Endodermal cell (in vitro differentiated cells): ENCODE measurements at regions not wholly inside any gene's neighbourhood (a gene's known extent, or its start where the extent isn't known, plus 50 kb on each side); places are given as distances from the start of the nearest gene placed in this dataset.

Experiments used
- DNase-seq: peaks from one replicate; pipeline ENCODE4 v3.0.0-alpha.2; 2017
- H3K27ac ChIP-seq: 2 replicates; pipeline ENCODE4 v1.5.1; 2013; ENCODE audit warnings: mild to moderate bottlenecking, low read depth, low read length, moderate library complexity
- H3K27me3 ChIP-seq: 2 replicates; pipeline ENCODE4 v1.6.1; 2013; ENCODE audit warnings: mild to moderate bottlenecking, low read length, moderate library complexity; ENCODE audit not compliant: insufficient read depth, control insufficient read depth, poor library complexity, severe bottlenecking
- H3K36me3 ChIP-seq: 2 replicates; pipeline ENCODE4 v1.7.0; 2013; ENCODE audit warnings: mild to moderate bottlenecking, low read length, moderate library complexity; ENCODE audit not compliant: control insufficient read depth, insufficient read depth
- H3K4me1 ChIP-seq: one replicate; pipeline ENCODE4 v1.7.0; 2013; ENCODE audit warnings: low read length; ENCODE audit not compliant: control insufficient read depth, insufficient read depth
- H3K4me3 ChIP-seq: 2 replicates; pipeline ENCODE4 v1.5.1; 2013; ENCODE audit warnings: mild to moderate bottlenecking, low read length, moderate library complexity
- H3K9ac ChIP-seq: 2 replicates; pipeline ENCODE4 v1.6.1; 2013; ENCODE audit warnings: mild to moderate bottlenecking, low read length, moderate library complexity; ENCODE audit not compliant: poor library complexity, severe bottlenecking; ENCODE audit errors: extremely low read depth
- H3K9me3 ChIP-seq: 2 replicates; pipeline ENCODE4 v1.6.1; 2013; ENCODE audit warnings: mild to moderate bottlenecking, low read length, moderate library complexity; ENCODE audit not compliant: control insufficient read depth
- H3K27ac Mint-ChIP-seq: 2 replicates; pipeline ENCODE4 v1.8.0; 2020; ENCODE audit warnings: mixed read lengths
- H3K27me3 Mint-ChIP-seq: 2 replicates; pipeline ENCODE4 v1.8.0; 2021; ENCODE audit warnings: mild to moderate bottlenecking, mixed read lengths; ENCODE audit not compliant: insufficient read depth
- H3K36me3 Mint-ChIP-seq: 2 replicates; pipeline ENCODE4 v1.8.0; 2020; ENCODE audit warnings: low read depth, mixed read lengths
- H3K4me1 Mint-ChIP-seq: 2 replicates; pipeline ENCODE4 v1.8.0; 2020; ENCODE audit warnings: mixed read lengths
- H3K4me3 Mint-ChIP-seq: 2 replicates; pipeline ENCODE4 v1.8.0; 2020; ENCODE audit warnings: mild to moderate bottlenecking, moderate library complexity, mixed read lengths
- H3K9me3 Mint-ChIP-seq: 2 replicates; pipeline ENCODE4 v1.8.0; 2020; ENCODE audit warnings: mild to moderate bottlenecking, mixed read lengths
- CTCF ChIP-seq: fragments of 200-600 bp; sonication (generic); conservative IDR thresholded peaks from 2 replicates; pipeline ENCODE4 v1.5.0; 2021; ENCODE audit warnings: antibody characterized with exemption, mild to moderate bottlenecking
- WGBS, 2 experiments: methylation state at CpG; one replicate each; pipeline versions ENCODE4 v1.1.5 to v1.1.7; 2013; ENCODE audit warnings: missing lambda C conversion rate in 2 of 2, mixed read lengths in 1 of 2; ENCODE audit not compliant: insufficient coverage in 1 of 2, insufficient read length in 1 of 2; 5-methylcytosine and 5-hydroxymethylcytosine counted together

DNA sequence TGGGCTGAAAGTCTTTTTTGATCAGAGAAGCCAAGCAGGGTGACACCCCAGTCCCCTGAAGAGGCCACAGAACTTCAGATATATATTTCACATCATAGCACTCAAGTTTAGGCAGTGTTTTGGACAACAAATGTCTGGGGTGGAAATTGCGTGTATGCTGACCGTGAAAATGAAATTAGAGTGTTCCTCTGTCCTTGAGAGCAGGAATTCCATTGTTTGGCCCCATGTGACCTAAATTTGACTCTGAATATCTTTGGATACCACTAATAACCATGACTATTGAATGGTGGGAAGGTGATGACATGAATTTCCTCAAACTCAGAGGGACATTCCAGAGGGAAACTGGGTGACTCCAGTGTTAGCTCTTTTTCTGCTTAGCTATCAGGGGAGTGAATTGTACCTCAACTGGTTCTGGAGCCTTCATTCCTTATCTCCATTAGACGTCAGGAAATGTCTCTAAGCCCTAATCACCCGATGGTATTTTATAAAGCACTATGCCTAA, 263.5 kb upstream of the RASGRP1 start:
- no peak overlapping the region for H3K4me3 Mint-ChIP-seq

DNA sequence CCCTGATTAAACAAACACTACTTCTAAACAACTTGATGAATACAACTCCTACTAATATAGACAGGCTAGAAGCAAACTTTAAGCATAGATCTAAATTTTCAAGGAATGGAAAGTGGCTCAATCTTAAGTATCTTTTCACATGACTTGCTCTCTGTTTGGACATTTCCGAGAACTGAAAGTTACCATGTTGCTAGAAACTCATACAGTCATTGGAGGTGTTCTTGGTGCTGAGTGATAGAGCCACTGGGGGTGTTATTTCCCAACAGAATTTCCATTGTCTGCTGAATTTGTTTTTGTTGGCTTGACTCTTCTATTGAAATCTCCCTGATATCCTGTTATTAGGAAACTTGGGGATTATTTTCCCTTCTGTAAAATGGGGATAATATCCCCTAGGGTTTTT, 264.5 kb upstream of the RASGRP1 start:
- Mint-ChIP-seq H3K9me3 (peaks cover 12% of the 10 kb centered on the region), H3K4me3 (no peak overlapping the region), H3K27me3 (peaks cover 5% of the 10 kb centered on the region), H3K4me1 (no peaks in the 10 kb centered on the region), H3K36me3 (no peaks in the 10 kb centered on the region), H3K27ac (no peak overlapping the region)
- no peaks in the 10 kb centered on the region for H3K27me3 ChIP-seq
- H3K27ac ChIP-seq, result no peak overlapping the region
- no peak overlapping the region for H3K4me3 ChIP-seq
- H3K9ac ChIP-seq, result no peak overlapping the region
- WGBS, 2 experiments, result 100% methylated on average over 1 of the region's 1 CpG
- H3K9me3 ChIP-seq, result no peaks in the 10 kb centered on the region
- TF ChIP-seq CTCF, result no peak
- no peak for DNase-seq
- H3K4me1 ChIP-seq, result no peaks in the 10 kb centered on the region
- no peaks in the 10 kb centered on the region for H3K36me3 ChIP-seq

More for the DNA sequence above, 263.5 kb upstream of the RASGRP1 start:
- Mint-ChIP-seq H3K9me3 (peaks cover 7% of the 10 kb centered on the region), H3K4me1 (no peaks in the 10 kb centered on the region), H3K36me3 (no peaks in the 10 kb centered on the region), H3K27ac (no peak overlapping the region), H3K27me3 (peaks cover 2% of the 10 kb centered on the region)
- Histone ChIP-seq H3K36me3 (no peaks in the 10 kb centered on the region), H3K4me1 (no peaks in the 10 kb centered on the region), H3K27me3 (no peaks in the 10 kb centered on the region), H3K9me3 (no peaks in the 10 kb centered on the region), H3K27ac (no peak overlapping the region), H3K4me3 (no peak overlapping the region), H3K9ac (no peak overlapping the region)
- no peak for DNase-seq
- WGBS, 2 experiments, result 89 to 90% methylated on average over 4 of the region's 4 CpGs
- TF ChIP-seq CTCF, result no peak

DNA sequence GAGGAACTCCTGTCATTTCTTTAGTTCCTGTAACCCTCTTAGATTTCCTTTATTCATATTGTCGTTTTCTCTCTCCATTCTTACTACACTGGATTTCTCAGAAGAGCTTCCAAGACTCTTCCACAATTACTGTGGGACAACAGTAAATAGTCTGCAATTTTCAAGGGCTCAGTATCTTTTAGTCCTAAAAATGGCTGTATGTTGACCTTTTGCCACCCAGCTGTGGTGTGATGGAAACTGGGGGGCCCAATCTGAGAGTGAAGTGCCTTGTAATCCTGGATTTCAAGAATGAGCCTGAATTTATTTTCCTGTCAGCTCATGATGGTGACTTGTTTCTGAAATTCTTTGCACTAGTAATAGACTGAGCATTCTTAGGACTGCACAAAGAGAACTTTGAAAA, 277.6 kb upstream of the RASGRP1 start:
- Histone ChIP-seq H3K27ac (no peak overlapping the region), H3K4me3 (no peak overlapping the region), H3K27me3 (no peaks in the 10 kb centered on the region), H3K9me3 (no peaks in the 10 kb centered on the region), H3K4me1 (no peaks in the 10 kb centered on the region), H3K36me3 (no peaks in the 10 kb centered on the region), H3K9ac (no peak overlapping the region)
- Mint-ChIP-seq H3K36me3 (no peaks in the 10 kb centered on the region), H3K27ac (no peak overlapping the region), H3K27me3 (no peaks in the 10 kb centered on the region), H3K4me1 (no peaks in the 10 kb centered on the region), H3K4me3 (no peak overlapping the region), H3K9me3 (no peaks in the 10 kb centered on the region)
- no peak for DNase-seq
- no peak for TF ChIP-seq CTCF
- 92% methylated on average over 1 of the region's 1 CpG; no CpG with 5 or more reads in 1 of the 2 experiments for WGBS, 2 experiments
